Keratinocyte (primary cell): ENCODE measurements at regions not wholly inside any gene's neighbourhood (a gene's known extent, or its start where the extent isn't known, plus 50 kb on each side); places are given as distances from the start of the nearest gene placed in this dataset.

Source experiments
- DNase-seq: peaks from one replicate; pipeline ENCODE4 v3.0.0-alpha.2; 2011; ENCODE audit warnings: low read depth, missing footprints, low spot score
- FAIRE-seq: peaks from 2 replicates; lab custom pipeline; 2011; peaks lifted over from hg19 to GRCh38; lab: Jason Lieb, UNC
- H2AFZ ChIP-seq: 2 replicates; pipeline ENCODE4 v1.6.0; 2012; ENCODE audit warnings: low read length, control low read depth, inconsistent platforms; ENCODE audit not compliant: control insufficient read depth
- H3K27ac ChIP-seq: 2 replicates; pipeline ENCODE4 v1.5.1; 2011; ENCODE audit warnings: low read length; ENCODE audit not compliant: control insufficient read depth, insufficient read depth
- H3K27me3 ChIP-seq: 3 replicates; pipeline ENCODE4 v1.6.0; 2011; ENCODE audit warnings: low read length; ENCODE audit not compliant: control insufficient read depth, insufficient read depth; ENCODE audit errors: extremely low read depth
- H3K36me3 ChIP-seq, 2 experiments: 2 replicates in 1 of 2; 3 replicates in 1 of 2; pipeline ENCODE4 v1.5.1; 2011; ENCODE audit warnings: low read length in 2 of 2, mild to moderate bottlenecking in 1 of 2; ENCODE audit not compliant: control insufficient read depth in 2 of 2, insufficient read depth in 2 of 2; ENCODE audit errors: extremely low read depth in 1 of 2
- H3K4me1 ChIP-seq: 3 replicates; pipeline ENCODE4 v1.5.1; 2011; ENCODE audit warnings: low read length; ENCODE audit not compliant: control insufficient read depth, insufficient read depth; ENCODE audit errors: extremely low read depth
- H3K4me2 ChIP-seq: 3 replicates; pipeline ENCODE4 v1.6.0; 2011; ENCODE audit warnings: low read depth, low read length; ENCODE audit not compliant: control insufficient read depth, insufficient read depth; ENCODE audit errors: extremely low read depth
- H3K4me3 ChIP-seq, 3 experiments: fragments of 200-600 bp in 1 of 3; sonication (generic) in 1 of 3; 2 replicates in 2 of 3; 3 replicates in 1 of 3; pipeline ENCODE4 v1.5.1; 2011 to 2016; ENCODE audit warnings: low read length in 3 of 3, mild to moderate bottlenecking in 3 of 3, control low read depth in 2 of 3, inconsistent platforms in 1 of 3, low read depth in 1 of 3, mixed read lengths in 1 of 3, mixed run types in 1 of 3, moderate library complexity in 1 of 3; ENCODE audit not compliant: control insufficient read depth in 2 of 3, insufficient read depth in 2 of 3; ENCODE audit errors: extremely low read depth in 1 of 3
- H3K79me2 ChIP-seq: 2 replicates; pipeline ENCODE4 v1.6.0; 2012; ENCODE audit warnings: low read length; ENCODE audit not compliant: control insufficient read depth, insufficient read depth
- H3K9ac ChIP-seq: 3 replicates; pipeline ENCODE4 v1.6.0; 2011; ENCODE audit warnings: low read length; ENCODE audit not compliant: control insufficient read depth, insufficient read depth; ENCODE audit errors: extremely low read depth
- H3K9me1 ChIP-seq: 3 replicates; pipeline ENCODE4 v1.6.0; 2011; ENCODE audit warnings: low read length; ENCODE audit not compliant: control insufficient read depth, insufficient read depth; ENCODE audit errors: extremely low read depth
- H3K9me3 ChIP-seq: 2 replicates; pipeline ENCODE4 v1.5.1; 2012; ENCODE audit warnings: low read depth, low read length; ENCODE audit not compliant: control insufficient read depth
- H4K20me1 ChIP-seq: 3 replicates; pipeline ENCODE4 v1.6.0; 2011; ENCODE audit warnings: low read length; ENCODE audit not compliant: control insufficient read depth, insufficient read depth; ENCODE audit errors: extremely low read depth
- CTCF ChIP-seq, 3 experiments: IDR thresholded peaks in 1 of 3; conservative IDR thresholded peaks in 1 of 3; optimal IDR thresholded peaks in 1 of 3; 2 replicates in 2 of 3; 3 replicates in 1 of 3; pipeline versions ENCODE3 to v1.5.1; 2011; ENCODE audit warnings: low read length in 3 of 3, mild to moderate bottlenecking in 3 of 3, moderate library complexity in 2 of 3, control low read depth in 1 of 3, inconsistent platforms in 1 of 3; ENCODE audit not compliant: insufficient read depth in 2 of 3; ENCODE audit errors: extremely low read depth in 1 of 3
- EZH2 ChIP-seq: IDR thresholded peaks from one replicate; pipeline ENCODE4 v1.6.1; 2012; ENCODE audit warnings: inconsistent platforms, mild to moderate bottlenecking, low read length, moderate library complexity
- dilution Hi-C: fragments of 300-500 bp; cut with MboI; formaldehyde crosslinking; loops from one replicate; pipeline ENCODE4 v1.7.0; 2020; ENCODE audit warnings: low sequenced_read_pairs; ENCODE audit not compliant: extremely low pct_ligation_motif_present

DNA sequence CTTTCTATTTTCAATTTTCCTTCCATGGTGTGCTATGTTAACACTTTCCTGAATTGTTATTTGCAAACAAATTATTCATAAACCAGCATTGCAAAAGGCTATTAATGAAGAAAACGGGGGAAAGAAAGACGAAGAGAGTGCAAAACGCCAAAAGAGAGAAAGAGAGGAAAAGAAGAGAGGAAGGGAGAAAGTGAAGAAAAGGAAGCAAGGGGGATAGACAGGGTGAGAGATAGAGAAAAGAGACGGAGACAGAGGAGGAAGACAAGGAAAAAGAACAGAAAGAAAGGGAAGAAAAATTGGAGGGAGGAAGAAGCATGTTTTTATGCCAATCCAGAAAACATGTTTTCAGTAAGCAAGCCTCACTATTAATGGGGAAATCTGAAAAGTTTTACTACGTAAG, 310.6 kb downstream of the TFEC start:
- H3K27ac ChIP-seq, result no peak overlapping the region
- H3K79me2 ChIP-seq, result no peaks in the 10 kb centered on the region
- no peak for FAIRE-seq
- no peaks in the 10 kb centered on the region for H3K4me1 ChIP-seq
- H3K9ac ChIP-seq, result no peak overlapping the region
- no peak overlapping the region for H2AFZ ChIP-seq
- no peaks in the 10 kb centered on the region for H4K20me1 ChIP-seq
- no peak for DNase-seq
- H3K4me2 ChIP-seq, result no peak overlapping the region
- H3K4me3 ChIP-seq, result no peak overlapping the region
- no peaks in the 10 kb centered on the region for H3K9me3 ChIP-seq
- H3K27me3 ChIP-seq, result no peaks in the 10 kb centered on the region
- H3K36me3 ChIP-seq, result no peaks in the 10 kb centered on the region
- TF ChIP-seq EZH2 (no peak), CTCF (optimal IDR thresholded peaks at IDR 0.05 in 1 of 3, IDR thresholded peaks at IDR 0.05 in 1 of 3, conservative IDR thresholded peaks at IDR 0.05 in 1 of 3; ENCODE audit: extremely low read depth in 1 of 3, insufficient read depth in 2 of 3, low read length in 3 of 3) (no peak)
- dilution Hi-C loops, result no loop called here
- H3K9me1 ChIP-seq, result no peaks in the 10 kb centered on the region

DNA sequence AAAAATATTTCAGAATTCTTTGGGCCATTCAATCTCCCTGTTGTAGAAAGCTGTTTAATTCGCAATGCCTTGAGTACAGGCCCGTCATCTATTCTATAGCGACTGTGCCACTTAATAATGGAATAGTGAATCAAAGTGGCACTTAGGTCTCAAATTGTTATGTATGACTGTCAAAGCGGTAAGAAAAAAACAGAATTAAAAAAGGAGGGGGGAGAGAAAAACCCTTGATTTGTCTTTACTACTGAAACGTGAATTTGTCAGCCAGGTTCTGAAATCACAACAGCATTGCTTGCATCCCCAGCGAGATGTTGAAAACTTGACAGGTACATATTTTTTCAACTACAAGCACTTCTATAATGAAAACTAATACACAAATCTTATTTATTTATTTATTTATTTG, 320.9 kb downstream of the TFEC start:
- H3K9me1 ChIP-seq, result no peaks in the 10 kb centered on the region
- H3K9ac ChIP-seq, result no peak overlapping the region
- H3K4me3 ChIP-seq, result no peak overlapping the region
- dilution Hi-C loops, result no loop called here
- FAIRE-seq, result no peak
- H4K20me1 ChIP-seq, result no peaks in the 10 kb centered on the region
- DNase-seq, result no peak
- no peak overlapping the region for H3K4me2 ChIP-seq
- H3K4me1 ChIP-seq, result no peaks in the 10 kb centered on the region
- no peaks in the 10 kb centered on the region for H3K36me3 ChIP-seq
- H2AFZ ChIP-seq, result no peak overlapping the region
- H3K79me2 ChIP-seq, result no peaks in the 10 kb centered on the region
- no peaks in the 10 kb centered on the region for H3K27me3 ChIP-seq
- no peaks in the 10 kb centered on the region for H3K9me3 ChIP-seq
- TF ChIP-seq EZH2 (no peak), CTCF (optimal IDR thresholded peaks at IDR 0.05 in 1 of 3, IDR thresholded peaks at IDR 0.05 in 1 of 3, conservative IDR thresholded peaks at IDR 0.05 in 1 of 3; ENCODE audit: extremely low read depth in 1 of 3, insufficient read depth in 2 of 3, low read length in 3 of 3) (no peak)
- no peak overlapping the region for H3K27ac ChIP-seq
